Myocyte (in vitro differentiated cells): ENCODE measurements at regions not wholly inside any gene's neighbourhood (a gene's known extent, or its start where the extent isn't known, plus 50 kb on each side); places are given as distances from the start of the nearest gene placed in this dataset.
"Not testable (repeated sequence)": the region's sequence is repeated elsewhere in the genome, so short reads cannot be mapped to it uniquely, and the experiment has no call there.

Experiments
- DNase-seq: peaks from one replicate; pipeline ENCODE4 v3.0.0-alpha.2; 2012; ENCODE audit warnings: low read depth

GRCh38 chr2:212913640-212914306, 237.6 kb downstream of the IKZF2 start:
- no peak for DNase-seq

GRCh38 chr2:212912445-212913103, 238.8 kb downstream of the IKZF2 start:
- DNase-seq: peak; percentile 49

DNA sequence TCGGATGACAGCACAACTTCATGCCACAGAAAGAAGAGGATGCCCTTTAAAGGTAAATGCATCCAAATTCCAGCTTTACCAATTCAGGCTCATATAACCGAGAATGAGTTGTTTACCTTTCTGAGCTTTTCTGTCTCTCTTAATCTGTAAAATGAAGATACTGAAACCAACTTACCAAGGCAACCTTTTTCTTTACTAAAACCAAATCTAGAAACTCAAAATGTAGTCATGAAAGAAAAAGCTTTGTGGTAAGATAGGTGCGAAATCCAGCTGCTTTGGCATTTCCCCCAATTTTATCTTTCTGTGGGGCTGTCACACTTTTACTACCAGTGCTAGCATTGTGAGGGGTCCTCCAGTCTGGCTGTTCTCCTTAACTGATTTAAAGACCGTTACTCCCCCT, 240.4 kb downstream of the IKZF2 start:
- no peak for DNase-seq

- no peak for DNase-seq
These were observed 242.6 kb downstream of the IKZF2 start for GRCh38 chr2:212908682-212909435.

GRCh38 chr2:212908031-212908430, 243.4 kb downstream of the IKZF2 start:
- DNase-seq: no peak

DNA sequence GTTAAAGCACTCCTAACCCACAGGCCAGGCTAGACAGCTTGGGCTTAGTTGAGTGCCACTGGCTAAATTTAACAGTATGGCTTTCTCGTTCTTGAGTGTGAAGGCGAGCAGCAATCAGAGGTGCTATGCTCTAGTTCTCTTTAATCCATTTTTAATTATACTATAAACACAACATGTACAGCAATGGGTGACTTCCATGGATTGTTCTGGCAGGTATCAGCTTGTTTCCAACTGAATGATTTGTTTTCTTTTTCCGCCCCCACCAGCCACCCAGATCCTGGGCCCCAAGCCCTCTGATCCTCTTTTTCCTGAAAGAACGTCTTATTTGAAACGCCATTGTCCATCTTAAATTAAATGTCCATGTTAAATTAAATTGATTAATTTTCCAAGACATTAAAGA, 244.8 kb downstream of the IKZF2 start:
- no peak for DNase-seq

DNA sequence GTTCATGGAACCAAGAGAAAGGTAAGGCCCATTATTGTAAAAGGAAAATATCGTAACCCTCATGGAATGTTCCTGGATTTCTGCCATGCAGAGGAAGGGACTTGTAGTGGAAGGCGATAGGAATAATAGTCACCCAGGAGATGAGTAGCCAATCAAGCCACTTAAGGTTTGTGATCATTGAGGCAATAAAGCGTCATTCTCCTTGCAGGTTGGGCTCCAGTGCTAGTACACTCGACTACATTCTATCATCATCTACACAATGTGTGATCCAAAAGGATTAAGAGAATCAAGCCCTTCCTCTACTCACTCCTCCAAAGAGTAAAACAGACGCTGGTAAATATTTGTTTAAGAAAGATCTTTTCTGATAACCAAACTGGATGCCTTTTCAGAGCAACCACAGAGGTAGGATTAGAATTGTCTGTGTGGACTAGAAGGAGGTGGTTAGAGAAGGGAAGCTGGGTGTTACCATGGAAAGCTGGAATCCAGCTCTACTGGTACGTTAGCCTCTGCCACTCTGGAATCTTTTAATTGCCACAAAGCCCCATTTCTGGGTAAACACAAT, 245.7 kb downstream of the IKZF2 start:
- no peak for DNase-seq

DNA sequence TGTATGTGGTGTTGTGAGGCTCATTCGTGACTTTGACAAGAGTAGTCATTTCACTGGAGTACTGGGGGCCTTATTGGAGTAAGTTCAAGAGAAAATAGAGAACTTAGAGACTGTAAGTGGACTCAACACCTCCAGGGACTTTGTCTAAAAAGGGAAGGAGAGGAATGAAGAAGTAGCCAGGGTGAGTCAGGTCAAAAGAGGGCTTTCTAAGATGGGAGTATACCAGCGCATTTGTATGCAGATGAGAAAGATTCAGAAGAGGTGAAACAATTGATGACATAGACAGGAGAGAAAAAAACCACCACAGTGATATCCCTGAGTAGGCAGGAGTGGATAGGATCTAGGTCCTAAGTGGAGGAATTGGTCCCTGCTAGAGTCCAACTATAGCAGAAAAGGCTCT, 246.8 kb downstream of the IKZF2 start:
- no peak for DNase-seq

DNA sequence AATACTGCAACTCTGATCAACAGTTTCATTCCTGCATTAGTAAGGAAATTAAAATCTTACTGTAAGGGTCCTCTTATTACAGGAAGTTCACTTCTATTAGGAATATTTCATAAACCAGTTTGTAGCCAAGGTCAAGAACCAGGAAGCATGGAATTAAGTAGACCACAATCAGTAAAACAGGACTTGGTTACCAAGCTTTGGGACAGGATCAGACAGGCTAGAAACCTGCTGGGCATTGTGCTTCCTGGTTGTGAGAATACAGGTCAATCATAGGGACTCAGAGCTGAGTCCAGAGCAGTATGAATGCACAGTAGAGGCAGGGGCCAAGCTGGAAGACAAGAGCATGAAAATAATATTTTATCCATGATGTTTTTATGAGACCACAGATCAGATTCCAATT, 248.0 kb downstream of the IKZF2 start:
- DNase-seq: no peak

GRCh38 chr2:212902421-212902820, 249.0 kb downstream of the IKZF2 start:
- no peak for DNase-seq

- no peak for DNase-seq
These were observed 249.7 kb downstream of the IKZF2 start for GRCh38 chr2:212901604-212902275.

- no peak for DNase-seq
These were observed 250.7 kb downstream of the IKZF2 start for GRCh38 chr2:212900715-212901114.

DNA sequence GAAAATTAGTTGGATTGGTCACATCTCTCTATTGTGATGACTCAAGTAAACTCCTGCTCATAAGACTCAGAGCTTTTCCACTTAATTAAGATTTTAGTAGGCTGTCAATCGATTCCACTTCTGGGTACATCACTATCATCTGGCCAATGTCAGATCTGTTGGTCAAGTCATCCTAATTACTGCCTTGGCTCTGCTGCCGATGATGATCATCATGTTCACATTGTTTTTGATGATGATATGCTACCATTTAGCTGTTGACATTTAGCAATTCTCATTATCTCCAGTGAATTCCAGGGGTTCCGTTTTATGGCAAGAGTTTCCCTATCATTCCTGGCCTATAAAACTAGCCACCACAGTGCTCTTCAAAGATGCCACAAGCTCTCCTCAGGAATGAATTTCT, 253.4 kb downstream of the IKZF2 start:
- no peak for DNase-seq

DNA sequence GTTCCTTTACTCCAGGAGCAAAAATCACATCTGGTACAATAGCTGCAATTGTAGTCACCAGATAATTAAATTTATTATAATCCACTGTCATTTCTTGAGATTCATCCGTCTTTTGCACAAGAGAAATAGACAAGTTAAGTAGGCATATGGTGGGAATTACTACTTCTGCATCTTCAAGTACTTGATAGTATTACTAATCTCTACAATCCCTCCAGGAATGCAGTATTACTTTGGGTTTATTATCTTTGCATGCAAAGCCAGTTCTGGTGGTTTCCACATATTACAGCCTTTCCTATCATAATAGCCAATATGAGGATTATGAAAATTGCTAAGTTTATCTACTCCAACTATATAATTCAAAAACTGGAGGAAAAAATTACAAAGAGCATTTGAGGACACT, 254.1 kb downstream of the IKZF2 start:
- no peak for DNase-seq

DNA sequence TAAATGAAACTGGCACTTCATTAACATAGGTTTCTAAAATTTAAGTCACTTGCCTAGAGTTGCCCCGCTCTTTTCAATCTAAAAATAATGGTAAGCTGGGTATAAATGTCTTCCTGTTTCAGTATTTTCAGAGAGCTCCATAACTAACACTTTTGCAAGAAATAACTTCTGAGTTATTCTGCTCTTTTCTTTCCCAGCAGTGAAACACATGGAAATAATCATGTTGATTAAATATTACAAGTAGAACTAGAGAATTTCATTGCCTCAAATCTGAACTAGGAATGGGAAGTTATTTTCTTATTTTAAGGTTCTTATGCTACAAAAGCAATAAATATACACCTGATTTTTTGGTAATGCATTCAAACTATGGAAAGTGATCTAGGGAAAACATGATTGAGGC, 257.4 kb downstream of the IKZF2 start:
- no peak for DNase-seq

GRCh38 chr2:212893216-212893615, 258.2 kb downstream of the IKZF2 start:
- peak; percentile 20 for DNase-seq

DNA sequence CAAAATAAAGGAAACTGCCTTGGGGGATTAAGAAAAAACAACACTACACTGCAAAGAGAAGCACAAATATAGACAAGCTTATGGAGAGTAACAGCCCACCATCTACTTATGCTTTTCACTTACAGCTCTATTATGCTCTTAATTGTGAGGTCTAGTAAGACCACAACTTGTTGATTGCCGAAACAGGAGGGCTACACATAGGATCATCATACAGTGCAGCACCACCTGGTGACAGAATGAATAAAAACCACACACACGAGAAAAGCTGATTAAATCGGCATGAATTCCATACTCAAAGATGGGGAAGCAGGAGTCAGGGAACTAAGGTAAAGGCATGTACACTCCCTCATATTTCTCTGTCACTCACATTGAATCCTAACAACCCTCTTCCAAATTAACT, 259.2 kb downstream of the IKZF2 start:
- peak; percentile 53 for DNase-seq

- no peak for DNase-seq
These were observed 259.8 kb downstream of the IKZF2 start for GRCh38 chr2:212891580-212891979.

DNA sequence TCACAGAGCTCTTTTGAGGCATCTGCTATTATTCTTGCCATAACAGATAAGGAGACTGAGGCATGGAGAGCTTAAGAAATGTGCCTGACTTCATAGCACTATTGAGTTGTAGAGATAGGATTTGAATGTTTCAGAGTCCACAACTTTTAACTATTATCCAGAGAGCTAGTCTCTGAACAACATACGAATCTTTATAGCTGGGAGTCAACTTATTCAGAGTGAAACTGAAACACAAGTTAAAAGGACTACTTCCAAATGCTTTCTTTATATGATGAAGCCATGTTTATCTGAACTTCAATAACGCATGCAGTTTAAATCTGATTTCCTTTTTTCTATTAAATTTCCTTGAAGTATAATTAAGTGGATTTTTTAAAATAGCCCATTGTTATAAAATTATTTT, 268.8 kb downstream of the IKZF2 start:
- DNase-seq: no peak

GRCh38 chr2:212876556-212876955, 274.9 kb downstream of the IKZF2 start:
- DNase-seq: not testable (repeated sequence)

DNA sequence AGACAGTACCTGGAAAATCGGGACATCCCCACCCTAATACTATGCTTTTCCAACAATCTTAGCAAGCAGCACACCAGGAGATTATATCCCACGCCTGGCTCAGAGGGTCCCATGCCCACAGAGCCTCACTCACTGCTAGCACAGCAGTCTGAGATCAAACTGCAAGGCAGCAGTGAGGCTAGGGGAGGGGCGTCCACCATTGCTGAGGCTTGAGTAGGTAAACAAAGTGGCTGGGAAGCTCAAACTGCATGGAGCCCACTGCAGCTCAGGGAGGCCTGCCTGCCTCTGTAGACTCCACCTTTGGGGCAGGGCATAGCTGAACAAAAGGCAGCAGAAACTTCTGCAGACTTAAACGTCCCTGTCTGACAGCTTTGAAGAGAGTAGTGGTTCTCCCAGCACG, 275.5 kb downstream of the IKZF2 start:
- DNase-seq: not testable (repeated sequence)

DNA sequence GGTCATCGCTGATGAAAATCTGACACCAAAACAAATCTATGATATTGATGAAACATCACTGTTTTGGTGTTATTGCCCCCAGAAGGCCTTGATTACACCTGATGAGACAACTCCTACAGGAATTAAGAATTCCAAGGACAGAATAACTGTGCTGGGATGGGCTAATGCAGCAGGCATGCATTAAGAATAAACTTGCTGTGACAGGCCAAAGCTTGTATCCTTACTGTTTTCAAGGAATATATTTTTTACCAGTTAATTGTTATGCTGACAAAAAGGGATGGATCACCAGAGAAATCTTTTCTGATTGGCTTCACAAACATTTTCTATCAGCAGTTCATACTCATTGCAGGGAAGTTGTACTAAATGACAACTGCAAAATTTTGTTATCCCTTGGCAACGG, 278.2 kb downstream of the IKZF2 start:
- DNase-seq: no peak
